HEK293 (cell line): ENCODE measurements at regions not wholly inside any gene's neighbourhood (a gene's known extent, or its start where the extent isn't known, plus 50 kb on each side); places are given as distances from the start of the nearest gene placed in this dataset.

ENCODE experiments used
- CTCF ChIA-PET: fragments of 350-600 bp; formaldehyde crosslinking; extraction: SDS; loops from one replicate; lab custom pipeline; 2021; ENCODE audit warnings: antibody characterized with exemption; lab: Yijun Ruan, JAX
- POLR2A ChIA-PET: fragments of 300-600 bp; formaldehyde crosslinking; extraction: SDS; loops from one replicate; lab custom pipeline; 2020; ENCODE audit warnings: antibody characterized with exemption, inconsistent platforms; lab: Yijun Ruan, JAX
- H3K27ac ChIP-seq: fragments of 200-500 bp; sonication (Bioruptor generic); 2 replicates; pipeline ENCODE4 v1.5.1; 2014; ENCODE audit warnings: low read depth, low read length, control low read depth, inconsistent platforms; ENCODE audit errors: extremely low read depth
- H3K36me3 ChIP-seq, 2 experiments: fragments of 200-500 bp in 1 of 2; sonication (Bioruptor generic) in 1 of 2; 1 replicate in 1 of 2; 2 replicates in 1 of 2; pipeline ENCODE4 v1.5.1; 2014 to 2017; ENCODE audit warnings: inconsistent platforms in 2 of 2, low read length in 2 of 2; ENCODE audit not compliant: control insufficient read depth in 2 of 2, insufficient read depth in 1 of 2
- H3K4me1 ChIP-seq: fragments of 200-500 bp; sonication (Bioruptor generic); 2 replicates; pipeline ENCODE4 v1.5.1; 2014; ENCODE audit warnings: mild to moderate bottlenecking, low read length, inconsistent platforms; ENCODE audit not compliant: control insufficient read depth, insufficient read depth
- H3K4me3 ChIP-seq: 2 replicates; pipeline ENCODE4 v1.5.1; 2011; ENCODE audit warnings: low read depth, mild to moderate bottlenecking, control low read depth, low read length, moderate library complexity
- H3K9me3 ChIP-seq: fragments of 200-500 bp; sonication (Bioruptor generic); 2 replicates; pipeline ENCODE4 v1.5.1; 2014; ENCODE audit warnings: low read depth, low read length, inconsistent platforms; ENCODE audit not compliant: control insufficient read depth, insufficient read depth
- BCL11B ChIP-seq: fragments of 450-650 bp; formaldehyde crosslinking; IDR thresholded peaks from 2 replicates; pipeline ENCODE4 v1.5.1; 2016; ENCODE audit warnings: low read depth, missing biosample characterization, missing genetic modification characterization
- EGR2 ChIP-seq: fragments of 450-650 bp; formaldehyde crosslinking; IDR thresholded peaks from 2 replicates; pipeline ENCODE4 v1.5.1; 2016; ENCODE audit warnings: low read depth, missing biosample characterization, missing genetic modification characterization
- GFI1B ChIP-seq: fragments of 450-650 bp; formaldehyde crosslinking; IDR thresholded peaks from 2 replicates; pipeline ENCODE4 v1.5.1; 2016; ENCODE audit warnings: missing biosample characterization, missing genetic modification characterization
- GLI4 ChIP-seq: fragments of 450-650 bp; formaldehyde crosslinking; IDR thresholded peaks from 2 replicates; pipeline ENCODE4 v1.5.1; 2016; ENCODE audit warnings: missing biosample characterization, missing genetic modification characterization
- KLF17 ChIP-seq: fragments of 450-650 bp; formaldehyde crosslinking; IDR thresholded peaks from 2 replicates; pipeline ENCODE4 v1.5.1; 2016; ENCODE audit warnings: missing biosample characterization, missing genetic modification characterization
- KLF9 ChIP-seq: fragments of 450-650 bp; formaldehyde crosslinking; IDR thresholded peaks from 2 replicates; pipeline ENCODE4 v1.5.1; 2016; ENCODE audit warnings: missing biosample characterization, missing genetic modification characterization, low read depth
- MZF1 ChIP-seq: fragments of 450-650 bp; formaldehyde crosslinking; IDR thresholded peaks from 2 replicates; pipeline ENCODE4 v1.5.1; 2017; ENCODE audit warnings: missing biosample characterization, missing genetic modification characterization, borderline replicate concordance
- SCRT1 ChIP-seq: fragments of 450-650 bp; formaldehyde crosslinking; IDR thresholded peaks from 2 replicates; pipeline ENCODE4 v1.5.1; 2016; ENCODE audit warnings: missing biosample characterization, missing genetic modification characterization, borderline replicate concordance
- SP3 ChIP-seq: fragments of 450-650 bp; formaldehyde crosslinking; IDR thresholded peaks from 2 replicates; pipeline ENCODE4 v1.5.1; 2016; ENCODE audit warnings: missing biosample characterization, missing genetic modification characterization
- TCF7L2 ChIP-seq: IDR thresholded peaks from 2 replicates; pipeline ENCODE4 v1.6.1; 2011; ENCODE audit warnings: low read depth, mild to moderate bottlenecking, inconsistent platforms, low read length, moderate library complexity, borderline replicate concordance
- ZBTB48 ChIP-seq: fragments of 450-650 bp; formaldehyde crosslinking; IDR thresholded peaks from 2 replicates; pipeline ENCODE4 v1.5.1; 2016; ENCODE audit warnings: missing biosample characterization, missing genetic modification characterization
- ZNF169 ChIP-seq: fragments of 450-650 bp; formaldehyde crosslinking; IDR thresholded peaks from 2 replicates; pipeline ENCODE4 v1.5.1; 2016; ENCODE audit warnings: missing biosample characterization, missing genetic modification characterization
- ZNF214 ChIP-seq: fragments of 450-650 bp; formaldehyde crosslinking; IDR thresholded peaks from 2 replicates; pipeline ENCODE4 v1.5.1; 2017; ENCODE audit warnings: missing biosample characterization, mild to moderate bottlenecking, missing genetic modification characterization, borderline replicate concordance
- ZNF248 ChIP-seq: fragments of 450-650 bp; formaldehyde crosslinking; IDR thresholded peaks from 2 replicates; pipeline ENCODE4 v1.5.1; 2017; ENCODE audit warnings: missing biosample characterization, missing genetic modification characterization
- ZNF394 ChIP-seq: fragments of 450-650 bp; formaldehyde crosslinking; IDR thresholded peaks from 2 replicates; pipeline ENCODE4 v1.5.1; 2016; ENCODE audit warnings: missing biosample characterization, missing genetic modification characterization, mild to moderate bottlenecking, moderate library complexity, borderline replicate concordance
- ZNF48 ChIP-seq: fragments of 450-650 bp; formaldehyde crosslinking; IDR thresholded peaks from 2 replicates; pipeline ENCODE4 v1.5.1; 2016; ENCODE audit warnings: missing biosample characterization, missing genetic modification characterization
- ZNF555 ChIP-seq: fragments of 450-650 bp; formaldehyde crosslinking; conservative IDR thresholded peaks from 2 replicates; pipeline ENCODE4 v1.5.1; 2017; ENCODE audit warnings: missing biosample characterization, mild to moderate bottlenecking, missing genetic modification characterization, inconsistent platforms
- ZNF580 ChIP-seq: fragments of 450-650 bp; formaldehyde crosslinking; IDR thresholded peaks from 2 replicates; pipeline ENCODE4 v1.5.1; 2016; ENCODE audit warnings: missing biosample characterization, missing genetic modification characterization
- ZNF596 ChIP-seq: fragments of 450-650 bp; IDR thresholded peaks from 2 replicates; pipeline ENCODE4 v1.5.0; 2018; ENCODE audit warnings: missing biosample characterization, mild to moderate bottlenecking, missing genetic modification characterization, moderate library complexity
- ZNF600 ChIP-seq: fragments of 450-650 bp; formaldehyde crosslinking; IDR thresholded peaks from 2 replicates; pipeline ENCODE4 v1.5.1; 2016; ENCODE audit warnings: missing biosample characterization, missing genetic modification characterization
- ZNF701 ChIP-seq: fragments of 450-650 bp; formaldehyde crosslinking; IDR thresholded peaks from 2 replicates; pipeline ENCODE4 v1.5.1; 2016; ENCODE audit warnings: missing biosample characterization, missing genetic modification characterization
- ZNF707 ChIP-seq: fragments of 450-650 bp; formaldehyde crosslinking; IDR thresholded peaks from 2 replicates; pipeline ENCODE4 v1.5.1; 2016; ENCODE audit warnings: missing biosample characterization, missing genetic modification characterization
- ZSCAN16 ChIP-seq: fragments of 450-650 bp; formaldehyde crosslinking; IDR thresholded peaks from 2 replicates; pipeline ENCODE4 v1.5.1; 2016; ENCODE audit warnings: missing biosample characterization, missing genetic modification characterization
- ZSCAN5A ChIP-seq: fragments of 450-650 bp; formaldehyde crosslinking; IDR thresholded peaks from 2 replicates; pipeline ENCODE4 v1.5.1; 2016; ENCODE audit warnings: missing biosample characterization, missing genetic modification characterization
- TF ChIP-seq, protein P1 (sequence below): fragments of 450-650 bp; formaldehyde crosslinking; IDR thresholded peaks from 2 replicates; pipeline ENCODE4 v1.5.1; 2016; ENCODE audit warnings: missing biosample characterization, missing genetic modification characterization, borderline replicate concordance
- TF ChIP-seq, protein P2 (sequence below): fragments of 450-650 bp; formaldehyde crosslinking; IDR thresholded peaks from 2 replicates; pipeline ENCODE4 v1.5.1; 2016; ENCODE audit warnings: missing biosample characterization, missing genetic modification characterization
- TF ChIP-seq, protein P3 (sequence below): fragments of 450-650 bp; formaldehyde crosslinking; IDR thresholded peaks from 2 replicates; pipeline ENCODE4 v1.5.1; 2016; ENCODE audit warnings: missing biosample characterization, missing genetic modification characterization

- H3K36me3 ChIP-seq = no peaks in the 10 kb centered on the region
- TF ChIP-seq ZBTB48 (tag by site-specific recombination) (no peak), ZNF394 (tag by site-specific recombination) (no peak), ZNF701 (no peak), ZNF580 (tag by site-specific recombination) (no peak), ZNF707 (tag by site-specific recombination) (no peak), BCL11B (no peak), SCRT1 (no peak), ZSCAN16 (tag by site-specific recombination) (no peak), MZF1 (tag by site-specific recombination) (no peak), ZNF555 (tag by site-specific recombination) (no peak), ZNF48 (tag by site-specific recombination) (no peak), ZNF248 (no peak), ZSCAN5A (tag by site-specific recombination) (no peak)
- TF ChIP-seq, protein P1, sequence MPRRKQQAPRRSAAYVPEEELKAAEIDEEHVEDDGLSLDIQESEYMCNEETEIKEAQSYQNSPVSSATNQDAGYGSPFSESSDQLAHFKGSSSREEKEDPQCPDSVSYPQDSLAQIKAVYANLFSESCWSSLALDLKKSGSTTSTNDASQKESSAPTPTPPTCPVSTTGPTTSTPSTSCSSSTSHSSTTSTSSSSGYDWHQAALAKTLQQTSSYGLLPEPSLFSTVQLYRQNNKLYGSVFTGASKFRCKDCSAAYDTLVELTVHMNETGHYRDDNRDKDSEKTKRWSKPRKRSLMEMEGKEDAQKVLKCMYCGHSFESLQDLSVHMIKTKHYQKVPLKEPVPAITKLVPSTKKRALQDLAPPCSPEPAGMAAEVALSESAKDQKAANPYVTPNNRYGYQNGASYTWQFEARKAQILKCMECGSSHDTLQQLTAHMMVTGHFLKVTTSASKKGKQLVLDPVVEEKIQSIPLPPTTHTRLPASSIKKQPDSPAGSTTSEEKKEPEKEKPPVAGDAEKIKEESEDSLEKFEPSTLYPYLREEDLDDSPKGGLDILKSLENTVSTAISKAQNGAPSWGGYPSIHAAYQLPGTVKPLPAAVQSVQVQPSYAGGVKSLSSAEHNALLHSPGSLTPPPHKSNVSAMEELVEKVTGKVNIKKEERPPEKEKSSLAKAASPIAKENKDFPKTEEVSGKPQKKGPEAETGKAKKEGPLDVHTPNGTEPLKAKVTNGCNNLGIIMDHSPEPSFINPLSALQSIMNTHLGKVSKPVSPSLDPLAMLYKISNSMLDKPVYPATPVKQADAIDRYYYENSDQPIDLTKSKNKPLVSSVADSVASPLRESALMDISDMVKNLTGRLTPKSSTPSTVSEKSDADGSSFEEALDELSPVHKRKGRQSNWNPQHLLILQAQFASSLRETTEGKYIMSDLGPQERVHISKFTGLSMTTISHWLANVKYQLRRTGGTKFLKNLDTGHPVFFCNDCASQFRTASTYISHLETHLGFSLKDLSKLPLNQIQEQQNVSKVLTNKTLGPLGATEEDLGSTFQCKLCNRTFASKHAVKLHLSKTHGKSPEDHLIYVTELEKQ (tag by site-specific recombination) = no peak
- TF ChIP-seq, protein P2, sequence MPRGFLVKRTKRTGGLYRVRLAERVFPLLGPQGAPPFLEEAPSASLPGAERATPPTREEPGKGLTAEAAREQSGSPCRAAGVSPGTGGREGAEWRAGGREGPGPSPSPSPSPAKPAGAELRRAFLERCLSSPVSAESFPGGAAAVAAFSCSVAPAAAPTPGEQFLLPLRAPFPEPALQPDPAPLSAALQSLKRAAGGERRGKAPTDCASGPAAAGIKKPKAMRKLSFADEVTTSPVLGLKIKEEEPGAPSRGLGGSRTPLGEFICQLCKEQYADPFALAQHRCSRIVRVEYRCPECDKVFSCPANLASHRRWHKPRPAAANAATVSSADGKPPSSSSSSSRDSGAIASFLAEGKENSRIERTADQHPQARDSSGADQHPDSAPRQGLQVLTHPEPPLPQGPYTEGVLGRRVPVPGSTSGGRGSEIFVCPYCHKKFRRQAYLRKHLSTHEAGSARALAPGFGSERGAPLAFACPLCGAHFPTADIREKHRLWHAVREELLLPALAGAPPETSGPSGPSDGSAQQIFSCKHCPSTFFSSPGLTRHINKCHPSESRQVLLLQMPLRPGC = no peak
- TF ChIP-seq, all 188 proteins: peak for 0
- ChIA-PET POLR2A (no interaction called here), CTCF (no interaction called here)
- Histone ChIP-seq H3K4me3 (no peak overlapping the region), H3K27ac (no peak overlapping the region), H3K9me3 (no peaks in the 10 kb centered on the region), H3K4me1 (no peaks in the 10 kb centered on the region)
These were observed 189.3 kb upstream of the MYT1L start for GRCh38 chr2:2520401-2520811.

DNA sequence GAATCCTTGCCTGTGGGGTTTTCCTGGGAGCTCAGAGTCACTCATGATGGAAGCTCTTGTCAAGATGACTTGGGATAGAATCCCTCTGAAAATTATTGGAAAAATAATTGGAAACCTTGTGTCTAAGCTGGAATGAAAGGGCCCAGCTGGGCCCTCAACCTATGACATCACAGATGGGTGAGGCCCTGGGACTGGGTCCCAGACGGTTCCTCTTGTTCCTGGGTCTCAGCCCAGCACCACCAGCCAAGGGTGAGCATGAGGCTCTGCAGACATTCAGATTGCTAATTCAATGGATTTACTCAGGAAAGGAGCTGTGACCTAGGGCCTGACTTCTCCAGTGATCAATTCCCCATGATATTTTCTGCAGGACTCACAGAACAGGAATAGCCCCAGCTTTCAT lies 188.3 kb upstream of the MYT1L start:
- CTCF ChIA-PET = no interaction called here
- POLR2A ChIA-PET = no interaction called here

More for the DNA sequence above, 188.3 kb upstream of the MYT1L start:
- Histone ChIP-seq H3K4me3 (no peak overlapping the region), H3K4me1 (no peaks in the 10 kb centered on the region), H3K9me3 (no peaks in the 10 kb centered on the region), H3K27ac (no peak overlapping the region), H3K36me3 (no peaks in the 10 kb centered on the region)
- TF ChIP-seq EGR2 (tag by site-specific recombination) (no peak), TCF7L2 (no peak), ZNF214 (tag by site-specific recombination) (no peak), GFI1B (tag by site-specific recombination) (no peak), SP3 (tag by site-specific recombination) (no peak), GLI4 (no peak), ZNF596 (no peak), KLF17 (tag by site-specific recombination) (no peak), ZNF600 (tag by site-specific recombination) (no peak), ZNF169 (tag by site-specific recombination) (no peak), KLF9 (no peak)
- TF ChIP-seq, protein P3, sequence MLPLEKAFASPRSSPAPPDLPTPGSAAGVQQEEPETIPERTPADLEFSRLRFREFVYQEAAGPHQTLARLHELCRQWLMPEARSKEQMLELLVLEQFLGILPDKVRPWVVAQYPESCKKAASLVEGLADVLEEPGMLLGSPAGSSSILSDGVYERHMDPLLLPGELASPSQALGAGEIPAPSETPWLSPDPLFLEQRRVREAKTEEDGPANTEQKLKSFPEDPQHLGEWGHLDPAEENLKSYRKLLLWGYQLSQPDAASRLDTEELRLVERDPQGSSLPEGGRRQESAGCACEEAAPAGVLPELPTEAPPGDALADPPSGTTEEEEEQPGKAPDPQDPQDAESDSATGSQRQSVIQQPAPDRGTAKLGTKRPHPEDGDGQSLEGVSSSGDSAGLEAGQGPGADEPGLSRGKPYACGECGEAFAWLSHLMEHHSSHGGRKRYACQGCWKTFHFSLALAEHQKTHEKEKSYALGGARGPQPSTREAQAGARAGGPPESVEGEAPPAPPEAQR = no peak
